GM21723 (cell line): ENCODE measurements at regions not wholly inside any gene's neighbourhood (a gene's known extent, or its start where the extent isn't known, plus 50 kb on each side); places are given as distances from the start of the nearest gene placed in this dataset.

Experiments used
- ATAC-seq: cut with Tn5 transposase; IDR thresholded peaks from one replicate; pipeline ENCODE4 v1.9.1; 2021; ENCODE audit warnings: mild to moderate bottlenecking, moderate library complexity; ENCODE audit not compliant: unreplicated experiment

DNA sequence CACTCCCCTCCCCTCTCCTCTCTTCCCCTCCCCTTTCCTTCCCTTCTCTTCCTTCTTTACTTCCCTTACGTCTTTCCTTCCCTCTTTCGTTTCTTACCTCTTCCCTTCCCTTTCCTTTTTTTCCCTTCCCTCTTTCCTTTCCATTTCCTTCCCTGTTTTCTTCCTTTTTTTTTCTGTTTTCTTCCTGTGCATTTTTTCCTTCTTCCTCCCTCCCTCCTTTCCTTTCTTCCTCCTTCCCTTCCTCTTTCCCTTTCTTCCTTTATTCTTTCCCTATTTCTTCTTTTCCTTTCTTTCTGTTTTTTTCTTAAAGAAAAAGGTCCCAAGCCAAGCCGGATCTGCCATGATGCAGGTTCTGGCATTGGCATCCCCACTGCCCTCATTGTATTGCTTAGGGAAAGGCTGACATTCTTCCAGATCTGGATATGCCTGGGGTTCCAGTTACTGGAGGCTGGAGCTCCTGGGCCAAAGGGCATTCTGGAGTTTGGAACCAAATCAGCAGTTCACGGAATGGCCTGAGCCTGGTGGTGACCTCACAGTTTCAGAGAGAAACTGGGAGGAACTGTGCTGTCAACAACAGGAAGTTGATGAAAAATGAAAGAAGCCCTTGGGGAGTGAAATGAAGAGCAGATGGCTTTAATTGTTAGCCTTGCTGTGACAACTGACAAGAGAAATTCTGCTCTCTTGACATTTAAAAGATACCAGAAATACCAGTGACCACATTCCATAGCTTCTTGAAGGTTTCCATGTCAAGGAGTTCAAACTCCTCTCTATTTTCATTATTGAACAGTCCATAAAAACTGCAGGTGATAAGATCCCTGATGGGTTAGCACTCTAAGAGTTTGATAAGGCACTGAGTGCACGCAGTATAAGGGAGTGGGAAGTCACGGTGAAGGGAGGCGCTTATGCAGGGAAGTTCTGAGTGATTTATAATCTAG is 622.1 kb downstream of the SPRY1 start:
- ATAC-seq: peak; percentile 100

DNA sequence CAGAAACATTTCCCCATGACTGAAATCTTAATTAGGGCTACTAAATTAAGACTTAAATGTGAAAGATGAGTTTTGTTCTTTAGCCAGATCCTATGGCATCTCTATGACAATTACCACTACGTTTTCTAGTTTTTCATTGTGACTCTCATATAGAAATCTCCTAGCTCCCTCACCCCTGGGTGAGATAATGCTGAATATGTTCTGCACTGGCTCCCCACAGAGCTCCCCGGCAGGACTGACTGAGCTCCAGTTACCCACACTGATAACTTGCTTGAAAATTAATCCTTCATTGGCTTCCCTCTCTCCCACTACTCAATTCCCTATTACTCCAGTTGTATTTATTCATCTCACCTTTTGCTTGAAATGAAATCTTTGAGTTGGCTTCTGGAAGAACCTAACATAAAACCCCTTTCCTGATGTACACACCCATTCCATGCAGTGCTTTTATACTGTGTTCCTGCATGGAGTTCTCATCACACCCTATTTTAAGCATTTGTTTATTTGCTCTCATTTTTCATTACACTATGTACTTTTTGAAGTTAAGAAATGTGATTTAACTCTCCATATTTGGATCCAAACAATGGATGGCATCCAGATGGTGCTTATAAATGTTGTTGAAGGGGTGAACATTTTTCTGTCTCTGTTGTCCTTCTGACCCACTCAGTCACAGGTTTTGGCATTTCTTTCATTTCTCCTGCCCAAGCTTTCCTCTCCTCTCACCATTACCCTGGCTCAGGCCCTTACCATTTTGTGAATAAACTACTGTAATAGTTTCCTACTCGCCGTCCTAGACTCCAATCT is 623.4 kb downstream of the SPRY1 start:
- no peak for ATAC-seq

DNA sequence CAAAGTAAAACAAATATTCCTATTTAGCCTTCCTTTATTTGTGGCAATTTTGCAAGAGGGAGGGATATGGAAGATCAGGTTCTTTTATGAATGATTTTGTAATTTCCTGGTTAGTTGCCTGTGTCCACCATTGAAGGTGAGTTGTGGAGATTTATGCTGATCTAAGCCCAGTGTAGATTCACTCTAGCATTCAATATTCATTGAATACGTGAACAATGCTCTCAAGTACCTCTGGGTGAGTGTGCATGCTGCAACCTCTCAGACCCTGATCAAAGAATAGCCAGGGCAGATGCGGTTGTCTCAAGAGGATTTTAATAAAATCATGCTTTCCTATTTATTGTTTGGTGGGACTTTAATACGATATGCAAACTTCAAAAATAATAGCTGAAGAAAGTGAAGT is 628.4 kb downstream of the SPRY1 start:
- no peak for ATAC-seq

DNA sequence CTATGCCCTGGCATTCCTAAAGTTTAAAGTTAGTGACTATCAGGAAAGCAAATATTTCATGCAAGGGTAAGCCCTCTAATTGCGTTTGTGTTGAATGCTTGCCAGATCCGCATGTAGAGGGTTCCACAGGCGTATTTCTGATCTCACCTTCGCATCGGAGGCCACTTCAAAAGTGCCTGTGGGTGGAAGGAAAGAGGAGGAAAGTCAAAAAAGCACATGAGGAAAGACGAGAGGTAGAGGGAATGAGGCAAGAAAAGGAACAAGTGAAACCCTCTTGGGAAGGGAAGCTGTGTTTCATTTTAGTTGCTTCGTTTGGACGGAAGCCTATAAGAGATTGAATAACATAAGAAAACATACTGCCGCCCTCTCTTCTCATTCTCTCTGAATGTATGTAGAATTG is 628.8 kb downstream of the SPRY1 start:
- ATAC-seq: no peak

DNA sequence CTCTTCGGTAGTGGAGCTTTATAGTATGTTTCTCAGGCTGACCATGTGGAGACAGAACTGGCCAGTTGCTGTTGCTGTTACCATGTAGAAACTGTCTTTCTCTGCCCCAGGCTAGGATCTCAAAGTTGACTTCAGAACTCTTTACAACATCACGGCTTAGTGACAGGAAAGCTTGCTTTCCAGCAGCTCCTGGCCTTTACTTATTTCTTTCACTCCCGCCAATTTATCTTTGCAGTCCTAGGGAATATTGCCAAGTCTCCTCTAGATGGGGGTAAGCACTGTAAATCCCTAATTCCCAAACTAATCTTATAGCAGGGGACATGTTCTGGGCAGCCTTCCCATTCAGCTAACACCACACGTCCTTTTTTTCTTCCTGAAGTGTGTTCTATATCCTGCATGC is 631.6 kb downstream of the SPRY1 start:
- no peak for ATAC-seq

DNA sequence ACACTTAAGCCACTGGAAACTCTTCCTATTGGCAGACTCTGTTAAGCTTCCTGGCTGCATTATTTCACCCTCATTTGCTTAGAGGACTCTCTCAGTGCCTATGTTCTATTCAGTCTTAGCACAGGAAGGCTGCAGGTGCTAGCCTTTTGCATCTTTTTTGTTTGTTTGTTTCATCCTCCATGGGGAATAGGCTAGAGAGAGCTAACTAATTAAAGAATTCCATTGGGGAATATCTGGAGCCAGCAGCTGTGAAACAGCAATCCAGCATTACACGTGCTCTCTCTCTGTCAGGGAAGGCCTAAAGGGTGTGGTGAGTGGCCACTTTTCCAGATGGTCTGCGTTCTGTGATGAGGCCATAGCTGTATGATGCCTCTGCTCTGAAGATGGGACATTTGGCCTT is 633.6 kb downstream of the SPRY1 start:
- ATAC-seq: no peak

DNA sequence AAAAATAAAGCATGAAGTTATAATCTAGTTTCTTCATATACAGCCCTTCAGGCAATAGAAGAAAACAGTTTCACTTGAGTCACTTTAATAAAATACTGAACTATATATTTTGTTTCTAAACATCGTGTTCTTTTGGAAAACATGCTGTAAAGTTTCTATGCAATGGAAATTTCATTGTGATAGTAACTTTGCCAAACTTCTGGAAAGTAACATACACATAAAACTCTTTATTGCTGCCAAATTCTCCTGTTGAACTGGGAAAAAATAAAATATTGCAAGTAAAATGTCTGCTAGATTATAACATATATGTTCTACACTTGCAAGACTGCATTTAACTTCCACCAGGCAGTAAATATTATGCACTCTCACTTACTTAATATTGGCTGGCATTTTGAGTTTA is 635.4 kb downstream of the SPRY1 start:
- ATAC-seq: no peak

DNA sequence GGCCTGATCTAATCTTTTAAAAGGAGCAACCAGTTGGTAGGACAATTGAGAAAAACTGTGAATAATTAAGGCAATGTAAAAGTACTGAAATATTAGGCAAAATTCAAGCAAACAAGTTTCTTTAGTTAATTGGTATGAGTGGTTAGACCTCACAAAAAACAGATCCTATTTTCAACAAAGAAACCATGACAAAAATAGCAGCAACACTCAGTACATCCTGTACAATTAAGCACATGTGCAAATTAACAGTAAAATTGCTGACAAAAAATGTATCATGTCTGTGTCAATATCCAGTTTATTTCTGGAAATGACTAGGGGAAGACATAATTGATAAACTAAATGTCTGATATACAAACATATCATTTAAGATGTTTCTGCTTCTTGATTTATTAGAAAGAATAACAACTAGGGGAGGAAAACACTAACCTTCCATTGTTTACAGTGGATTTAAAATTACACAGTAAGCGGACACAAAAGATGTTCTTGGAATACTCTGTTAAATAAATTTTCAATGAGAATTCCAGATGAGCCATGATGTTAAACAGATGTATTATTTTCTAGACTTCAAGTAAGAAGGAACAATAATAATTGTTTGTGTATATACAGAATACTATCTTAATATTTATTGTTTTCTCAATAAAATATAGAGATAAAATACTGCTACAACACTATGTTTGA is 638.9 kb downstream of the SPRY1 start:
- no peak for ATAC-seq

DNA sequence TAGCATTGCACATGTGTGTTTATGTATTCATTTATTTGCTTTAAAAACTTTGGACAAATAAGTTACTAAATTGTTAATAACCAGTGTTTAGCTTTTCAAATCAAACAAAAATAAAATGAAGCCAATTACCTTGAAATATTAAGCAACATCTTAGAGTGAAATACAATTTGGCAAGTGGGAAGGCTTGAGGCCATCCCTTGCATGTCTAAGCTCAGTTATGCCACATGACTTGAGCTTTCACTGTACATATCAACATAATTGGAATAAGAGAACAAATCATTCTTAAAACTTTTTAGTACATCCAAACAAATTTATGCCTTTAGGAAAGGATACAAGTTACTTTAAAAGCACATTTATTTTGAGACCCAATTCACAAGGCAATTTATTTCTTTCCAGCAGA is 640.6 kb downstream of the SPRY1 start:
- ATAC-seq: no peak

DNA sequence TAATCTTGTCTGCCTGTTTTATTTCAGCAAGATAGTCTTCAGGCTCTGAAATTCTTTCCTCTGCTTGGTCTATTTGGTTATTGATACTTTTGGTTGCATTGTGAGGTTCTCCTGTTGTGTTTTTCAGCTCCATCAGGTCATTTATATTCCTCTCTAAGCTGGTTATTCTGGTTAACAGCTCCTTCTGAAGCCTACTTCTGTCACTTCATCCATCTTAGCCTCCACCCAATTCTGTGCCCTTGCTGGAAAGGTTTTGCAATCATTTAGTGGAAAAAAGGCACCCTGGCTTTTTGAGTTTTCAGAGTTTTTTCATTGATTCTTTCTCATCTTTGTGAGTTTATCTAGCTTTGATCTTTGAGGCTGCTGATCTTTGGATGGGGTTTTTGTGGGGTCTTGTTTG is 647.7 kb downstream of the SPRY1 start:
- ATAC-seq: no peak

DNA sequence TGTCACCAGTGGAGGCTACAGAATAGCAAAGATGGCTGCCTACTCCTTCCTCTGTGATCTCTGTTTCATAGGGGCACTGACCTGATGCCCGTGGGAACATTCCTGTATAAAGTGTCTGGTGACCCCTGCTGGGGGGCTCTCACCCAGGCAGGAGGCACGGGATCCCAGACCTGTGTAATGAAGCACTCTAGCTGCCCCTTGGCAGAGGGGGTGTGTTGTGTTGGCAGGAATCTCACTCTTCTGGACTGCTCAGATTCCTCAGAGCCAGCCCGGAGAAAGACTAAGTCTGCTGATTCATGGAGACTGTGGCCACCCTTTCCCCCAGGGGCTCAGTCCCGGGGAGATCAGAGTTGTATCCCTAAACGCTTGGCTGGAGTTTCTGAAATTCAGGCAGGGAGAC is 648.3 kb downstream of the SPRY1 start:
- ATAC-seq: no peak

DNA sequence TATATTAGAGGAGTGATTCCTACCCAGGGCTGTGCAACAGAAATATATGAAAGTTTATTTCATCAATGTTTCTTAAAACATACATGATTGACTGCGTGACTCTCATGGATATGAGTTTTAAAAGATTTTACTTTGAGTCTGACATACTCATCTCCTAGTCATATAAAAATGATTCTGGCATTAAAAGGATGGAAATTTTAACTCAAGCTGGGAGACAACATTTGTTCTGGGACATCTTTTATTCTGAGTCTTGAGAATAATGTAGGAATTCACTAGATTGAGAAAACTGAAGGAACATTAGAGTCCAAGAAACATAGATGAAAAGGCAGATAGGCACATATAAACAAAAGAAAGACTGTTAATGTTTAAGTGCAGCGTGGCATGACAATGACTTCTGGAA is 649.6 kb downstream of the SPRY1 start:
- no peak for ATAC-seq

DNA sequence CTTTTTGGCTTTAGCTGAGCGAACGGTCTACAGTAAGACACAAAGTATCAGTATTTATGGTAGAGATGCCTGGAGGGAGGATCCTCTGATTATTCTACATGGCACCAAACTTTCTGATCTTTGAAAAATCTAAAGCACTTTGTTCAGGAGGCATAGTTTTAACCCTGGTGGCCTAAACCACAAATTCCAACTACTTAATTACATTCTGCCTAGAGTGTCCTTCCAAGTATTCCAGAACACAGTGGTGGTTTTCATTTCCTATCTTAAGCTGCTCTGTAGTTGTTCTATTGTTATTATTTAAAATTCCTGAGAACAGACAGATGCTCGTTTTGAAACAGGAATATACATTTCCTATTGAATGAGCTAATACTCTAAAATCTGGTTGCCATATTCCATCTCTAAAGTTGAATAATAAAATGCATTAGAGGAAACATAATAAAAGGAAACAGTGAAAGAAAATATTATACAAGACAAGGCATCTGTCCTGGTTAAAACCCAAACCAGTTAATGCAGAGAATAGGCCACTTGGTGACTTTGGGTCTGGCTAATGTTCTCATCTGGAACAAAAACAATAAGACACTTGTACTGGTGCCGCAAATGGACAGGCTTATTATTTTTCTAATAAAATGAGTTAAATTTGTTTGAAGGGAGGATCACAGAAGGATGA is 657.4 kb downstream of the SPRY1 start:
- ATAC-seq: no peak

DNA sequence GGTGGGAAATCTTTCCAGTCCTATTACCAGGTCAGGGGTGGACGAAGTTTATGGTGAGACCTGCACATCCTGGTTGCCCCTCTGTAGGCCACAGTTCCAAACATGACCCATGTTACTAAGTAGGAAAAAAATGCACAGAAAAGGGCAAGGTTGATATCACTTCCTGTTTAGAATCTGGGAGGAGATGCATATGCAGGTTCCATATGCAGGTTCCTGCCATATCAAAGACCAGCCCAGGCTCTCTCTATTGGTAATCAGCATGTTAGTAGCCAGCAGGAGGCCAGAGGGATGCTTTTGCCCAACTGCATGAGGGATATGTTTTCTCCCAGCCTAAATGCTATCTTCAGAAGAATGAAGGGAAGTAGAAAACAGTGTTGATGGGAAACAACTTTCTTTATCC is 657.2 kb downstream of the ANKRD50 start:
- ATAC-seq: no peak

DNA sequence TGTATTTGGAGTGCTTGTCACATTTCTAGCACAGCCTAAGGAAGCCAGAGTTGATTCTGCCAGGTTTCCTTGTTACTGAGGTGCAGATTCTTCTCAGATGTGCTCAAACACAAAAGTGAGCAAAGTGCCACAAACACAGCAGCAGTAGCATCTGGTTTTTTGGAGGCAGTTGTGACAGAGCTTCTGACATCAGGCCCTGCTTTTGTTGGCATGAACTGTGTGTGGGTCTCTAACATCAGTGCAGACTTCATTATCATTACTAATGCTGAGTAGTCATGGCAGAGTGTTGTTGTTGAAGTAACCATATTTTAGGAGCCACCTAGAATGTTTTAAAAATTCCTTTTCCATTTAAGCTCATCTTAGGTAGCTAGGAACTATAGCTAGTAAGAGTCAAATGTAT is 656.6 kb downstream of the ANKRD50 start:
- ATAC-seq: no peak

DNA sequence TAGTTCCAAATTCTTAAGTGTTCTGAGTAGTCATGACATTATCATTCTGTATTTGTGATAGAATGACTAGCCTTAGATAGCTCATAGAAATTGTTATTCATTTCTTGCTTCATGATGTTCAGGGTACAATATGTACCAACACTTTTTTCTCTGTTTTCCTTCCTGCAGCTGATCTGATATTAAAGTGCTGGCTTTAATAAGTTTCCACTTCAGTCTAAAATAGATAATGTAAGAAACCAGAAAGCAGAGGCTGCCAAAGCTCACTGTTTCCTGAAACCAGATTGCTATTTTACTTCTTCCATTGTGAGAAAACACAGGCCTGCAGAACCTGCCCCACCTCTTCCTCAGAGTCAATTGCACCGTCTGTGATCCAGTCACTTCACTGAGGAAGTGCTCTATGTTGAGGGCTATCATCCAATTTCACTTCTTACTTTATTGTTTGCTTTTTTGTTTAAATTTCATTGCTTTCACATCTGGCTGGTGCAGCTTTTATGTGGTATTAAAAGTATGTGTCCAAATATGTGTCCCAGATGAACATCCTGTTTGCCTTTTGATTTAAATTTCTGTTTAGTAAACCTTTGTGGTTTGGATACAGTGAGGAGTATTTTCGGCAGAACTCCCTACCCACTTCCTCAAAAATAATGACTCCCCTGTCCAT is 652.1 kb downstream of the ANKRD50 start:
- peak; percentile 67 for ATAC-seq

DNA sequence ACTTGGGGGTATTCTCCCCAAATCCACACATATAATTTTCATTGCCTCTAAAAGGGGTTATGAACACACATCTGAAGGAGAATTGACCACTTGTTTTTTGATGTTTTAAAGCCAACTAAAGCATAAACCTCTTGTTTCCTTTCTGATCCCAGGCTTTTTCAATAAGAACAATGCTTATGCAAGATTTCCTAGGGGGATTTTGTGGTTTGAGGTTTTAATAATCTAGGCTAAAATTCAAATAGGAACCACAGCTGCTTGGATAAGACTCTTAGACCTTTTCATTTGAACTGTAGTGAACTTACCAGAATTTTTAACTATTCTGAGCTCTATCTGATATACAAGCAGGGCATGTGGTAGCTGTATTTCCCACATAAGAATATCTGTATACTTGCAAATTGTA is 651.1 kb downstream of the ANKRD50 start:
- no peak for ATAC-seq

DNA sequence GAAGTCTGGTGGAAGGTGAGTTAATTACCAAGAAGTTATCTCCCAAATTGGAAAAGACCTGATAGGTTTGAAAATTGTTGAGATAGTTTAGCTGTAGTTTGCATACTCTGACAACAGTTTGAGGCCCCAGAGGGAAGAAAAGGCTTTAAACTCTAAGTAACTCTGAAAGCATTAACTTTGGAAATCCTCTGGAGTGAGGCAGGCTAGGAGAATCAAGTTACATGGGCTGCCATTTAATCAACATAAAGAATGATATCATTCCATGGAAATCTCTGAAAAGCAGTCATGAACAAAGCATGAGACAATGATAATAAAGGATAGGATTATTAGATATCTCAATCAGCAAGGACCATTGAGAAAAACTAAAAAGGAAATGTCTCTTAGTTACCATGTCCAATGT is 647.1 kb downstream of the ANKRD50 start:
- ATAC-seq: no peak

DNA sequence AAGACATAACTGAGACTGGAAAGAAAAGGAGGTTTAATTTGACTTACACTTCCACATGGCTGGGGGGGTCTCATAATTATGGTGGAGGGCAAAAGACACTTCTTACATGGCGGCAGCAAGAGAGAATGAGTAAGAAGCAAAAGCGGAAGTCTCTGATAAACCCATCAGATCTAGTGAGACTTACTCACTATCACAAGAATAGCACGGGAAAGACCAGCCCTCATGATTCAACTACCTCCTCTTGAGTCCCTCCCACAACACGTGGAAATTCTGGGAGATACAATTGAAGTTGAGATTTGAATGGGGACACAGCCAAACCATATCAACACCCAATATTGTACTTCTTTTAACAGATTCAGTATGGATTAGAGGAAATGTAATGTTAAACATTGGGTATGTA is 646.6 kb downstream of the ANKRD50 start:
- ATAC-seq: no peak

DNA sequence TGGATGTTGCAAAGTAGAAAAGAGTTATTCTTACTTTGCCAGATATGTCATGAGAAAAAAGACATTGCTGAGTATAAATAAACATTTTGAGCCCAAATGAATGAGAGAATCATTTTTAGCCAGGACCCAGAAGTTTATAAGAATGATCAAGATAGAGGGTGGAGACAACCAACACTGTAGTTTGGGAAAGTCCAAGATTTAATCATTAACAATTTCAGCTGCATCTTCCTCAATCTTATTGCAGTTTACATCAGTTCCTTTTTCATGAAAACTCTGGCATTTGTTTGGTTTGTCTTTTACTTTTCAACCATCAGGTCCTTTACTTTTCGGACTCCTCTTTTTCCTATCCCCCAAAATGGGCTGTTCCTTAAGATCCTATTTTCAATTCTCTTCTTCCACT is 645.9 kb downstream of the ANKRD50 start:
- ATAC-seq: no peak

DNA sequence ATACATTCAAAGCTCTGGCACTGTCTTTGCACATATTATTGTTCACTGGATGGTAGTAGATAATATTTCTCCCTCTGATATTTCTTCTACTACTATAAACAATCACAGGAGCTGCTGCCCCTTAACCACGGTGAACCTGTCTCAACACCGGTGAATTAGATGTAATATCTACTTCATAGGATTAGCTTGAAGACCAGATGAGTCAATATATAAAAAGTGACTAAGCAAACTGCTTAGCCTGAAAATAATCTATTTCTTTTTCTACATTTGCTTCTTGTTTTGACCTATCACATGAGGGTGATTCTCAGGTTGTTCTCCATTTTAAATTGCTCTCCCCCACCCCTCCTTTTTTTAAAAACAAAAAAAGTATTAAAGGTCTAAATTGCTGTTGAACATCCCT is 645.5 kb downstream of the ANKRD50 start:
- ATAC-seq: no peak
